IgD-negative memory B cell (primary cell): ENCODE measurements at regions not wholly inside any gene's neighbourhood (a gene's known extent, or its start where the extent isn't known, plus 50 kb on each side); places are given as distances from the start of the nearest gene placed in this dataset.
"Not testable (repeated sequence)": the region's sequence is repeated elsewhere in the genome, so short reads cannot be mapped to it uniquely, and the experiment has no call there.

ENCODE experiments used
- H3K27ac Mint-ChIP-seq, 3 donors: one replicate each; pipeline ENCODE4 v1.8.0; 2020 to 2022; ENCODE audit warnings: mild to moderate bottlenecking in 3 of 3, mixed read lengths in 3 of 3, moderate library complexity in 1 of 3
- H3K27me3 Mint-ChIP-seq: one replicate; pipeline ENCODE4 v1.8.0; 2021; ENCODE audit warnings: mixed read lengths
- H3K36me3 Mint-ChIP-seq: one replicate; pipeline ENCODE4 v1.8.0; 2020; ENCODE audit warnings: mild to moderate bottlenecking, mixed read lengths
- H3K4me1 Mint-ChIP-seq, 3 donors: one replicate each; pipeline ENCODE4 v1.8.0; 2020 to 2022; ENCODE audit warnings: mixed read lengths in 3 of 3, mild to moderate bottlenecking in 1 of 3
- H3K4me3 Mint-ChIP-seq, 4 donors: one replicate each; pipeline ENCODE4 v1.8.0; 2020 to 2022; ENCODE audit warnings: mild to moderate bottlenecking in 4 of 4, mixed read lengths in 4 of 4, moderate library complexity in 3 of 4
- H3K9me3 Mint-ChIP-seq, 3 donors: one replicate each; pipeline ENCODE4 v1.8.0; 2020 to 2021; ENCODE audit warnings: mixed read lengths in 3 of 3, mild to moderate bottlenecking in 1 of 3

GRCh38 chr2:163016882-163017281 is 178.3 kb upstream of the KCNH7 start:
- not testable (repeated sequence) for H3K4me3 Mint-ChIP-seq, H3K4me1 Mint-ChIP-seq, H3K27me3 Mint-ChIP-seq, H3K27ac Mint-ChIP-seq, H3K9me3 Mint-ChIP-seq, H3K36me3 Mint-ChIP-seq

DNA sequence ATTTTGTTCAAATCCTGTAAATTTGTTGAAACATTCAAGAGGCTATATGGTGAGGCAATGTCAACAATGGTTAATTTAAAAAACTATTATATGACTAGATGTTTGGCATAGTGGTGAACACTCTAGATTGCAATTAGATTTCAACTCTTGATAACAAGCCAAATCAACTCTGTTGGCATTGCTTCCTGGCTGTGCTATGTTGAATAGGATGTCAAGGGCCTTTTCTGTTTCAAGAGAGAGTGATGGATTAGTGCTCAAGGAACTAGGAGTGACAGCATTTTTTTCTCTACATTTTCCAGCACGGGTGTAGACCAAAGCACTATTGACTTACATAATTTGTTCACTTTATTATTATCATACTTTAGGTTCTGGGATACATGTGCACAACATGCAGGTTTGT is 172.4 kb upstream of the KCNH7 start:
- no peaks in the 10 kb centered on the region for H3K4me1 Mint-ChIP-seq
- H3K27me3 Mint-ChIP-seq = no peaks in the 10 kb centered on the region
- H3K9me3 Mint-ChIP-seq = peaks cover 3 to 10% (median 7%) of the 10 kb centered on the region in 3 donors
- no peak overlapping the region for H3K4me3 Mint-ChIP-seq
- no peaks in the 10 kb centered on the region for H3K36me3 Mint-ChIP-seq
- H3K27ac Mint-ChIP-seq = no peak overlapping the region

DNA sequence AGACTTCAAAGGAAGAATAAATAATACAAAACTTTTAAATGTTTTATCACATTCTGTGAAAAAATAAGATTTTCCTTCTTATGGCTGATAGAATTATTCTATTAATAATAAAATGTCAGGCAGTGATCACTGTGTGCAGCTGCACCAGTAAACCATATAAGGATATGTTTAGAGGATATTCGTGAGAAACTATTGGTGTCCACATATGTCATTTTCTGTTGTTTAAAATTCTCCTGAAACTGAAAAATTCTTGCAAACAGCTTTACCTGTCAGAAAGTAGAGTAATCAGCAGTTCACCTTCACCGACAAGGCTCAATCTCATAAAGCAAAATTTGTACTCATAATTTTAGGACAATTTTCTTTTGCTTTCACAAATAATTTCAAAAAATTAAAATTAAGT is 170.1 kb upstream of the KCNH7 start:
- Mint-ChIP-seq H3K27ac (no peak overlapping the region), H3K27me3 (no peaks in the 10 kb centered on the region), H3K4me1 (no peaks in the 10 kb centered on the region), H3K36me3 (no peaks in the 10 kb centered on the region), H3K4me3 (no peak overlapping the region), H3K9me3 (peaks cover 3 to 4% (median 3%) of the 10 kb centered on the region in 3 donors)

GRCh38 chr2:162994718-162995117 is 156.2 kb upstream of the KCNH7 start:
- peaks cover 0 to 4% (median 3%) of the 10 kb centered on the region in 3 donors for H3K9me3 Mint-ChIP-seq
- H3K27me3 Mint-ChIP-seq = no peaks in the 10 kb centered on the region
- no peaks in the 10 kb centered on the region for H3K36me3 Mint-ChIP-seq
- no peak overlapping the region for H3K27ac Mint-ChIP-seq
- no peaks in the 10 kb centered on the region for H3K4me1 Mint-ChIP-seq
- H3K4me3 Mint-ChIP-seq = no peak overlapping the region

GRCh38 chr2:162992828-162993227 is 154.3 kb upstream of the KCNH7 start:
- H3K27me3 Mint-ChIP-seq = no peaks in the 10 kb centered on the region
- peaks cover 3 to 4% (median 4%) of the 10 kb centered on the region in 3 donors for H3K9me3 Mint-ChIP-seq
- H3K36me3 Mint-ChIP-seq = no peaks in the 10 kb centered on the region
- H3K4me3 Mint-ChIP-seq = no peak overlapping the region
- no peak overlapping the region for H3K27ac Mint-ChIP-seq
- no peaks in the 10 kb centered on the region for H3K4me1 Mint-ChIP-seq

DNA sequence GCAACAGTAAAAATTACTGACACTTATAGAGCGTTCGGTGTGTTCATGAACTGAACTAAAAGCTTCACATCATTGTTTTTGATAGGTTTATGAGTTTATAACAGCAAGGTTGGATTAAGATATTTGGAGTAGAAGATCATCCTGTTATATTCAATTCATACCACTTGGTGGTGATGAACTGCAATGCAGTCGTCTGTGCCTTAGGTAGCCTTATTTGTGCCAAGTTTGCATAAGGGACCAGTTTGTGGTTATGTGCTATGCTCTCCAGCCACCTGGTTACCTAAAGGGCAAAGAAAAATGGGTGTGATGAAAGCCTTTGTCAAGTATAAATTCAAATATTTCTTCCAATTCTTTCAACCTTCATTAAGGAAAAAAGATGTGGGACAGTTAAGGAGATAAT is 150.9 kb upstream of the KCNH7 start:
- no peaks in the 10 kb centered on the region for H3K27me3 Mint-ChIP-seq
- H3K27ac Mint-ChIP-seq = no peak overlapping the region
- H3K9me3 Mint-ChIP-seq = peaks cover 2 to 6% (median 4%) of the 10 kb centered on the region in 3 donors
- H3K4me3 Mint-ChIP-seq = no peak overlapping the region
- H3K36me3 Mint-ChIP-seq = no peaks in the 10 kb centered on the region
- H3K4me1 Mint-ChIP-seq = no peaks in the 10 kb centered on the region

DNA sequence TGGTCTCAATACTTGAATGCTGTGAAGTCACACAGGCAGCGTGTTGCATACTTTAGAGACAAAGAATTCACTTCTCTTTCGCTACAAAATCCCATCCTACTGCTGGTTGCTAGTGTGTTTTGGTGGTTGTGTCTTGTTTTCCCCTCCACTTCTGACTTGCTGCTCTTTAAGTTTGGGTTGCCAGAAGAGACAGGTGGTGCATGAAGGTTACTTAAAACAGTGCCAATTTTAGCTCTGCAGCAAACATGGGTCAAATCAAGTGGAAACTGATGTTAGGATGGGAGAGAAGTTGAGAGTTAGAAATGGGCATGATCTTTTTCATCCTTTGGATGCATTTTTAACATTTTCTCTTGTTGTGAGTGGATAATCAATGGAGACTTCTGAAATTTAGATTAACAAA is 136.2 kb upstream of the KCNH7 start:
- Mint-ChIP-seq H3K27ac (no peak overlapping the region), H3K4me3 (no peak overlapping the region), H3K4me1 (no peaks in the 10 kb centered on the region), H3K36me3 (no peaks in the 10 kb centered on the region), H3K27me3 (no peaks in the 10 kb centered on the region), H3K9me3 (peaks cover 0 to 3% (median 0%) of the 10 kb centered on the region in 3 donors)

GRCh38 chr2:162972383-162972782 is 133.8 kb upstream of the KCNH7 start:
- Mint-ChIP-seq H3K4me1 (no peaks in the 10 kb centered on the region), H3K4me3 (no peak overlapping the region), H3K9me3 (no peaks in the 10 kb centered on the region), H3K36me3 (no peaks in the 10 kb centered on the region), H3K27ac (no peak overlapping the region), H3K27me3 (no peaks in the 10 kb centered on the region)

- Mint-ChIP-seq H3K36me3 (no peaks in the 10 kb centered on the region), H3K4me3 (no peak overlapping the region), H3K9me3 (peaks cover 0 to 2% (median 0%) of the 10 kb centered on the region in 3 donors), H3K4me1 (no peaks in the 10 kb centered on the region), H3K27me3 (no peaks in the 10 kb centered on the region), H3K27ac (no peak overlapping the region)
Observed at GRCh38 chr2:162968306-162968705, 129.7 kb upstream of the KCNH7 start.

GRCh38 chr2:162967811-162968210 is 129.2 kb upstream of the KCNH7 start:
- Mint-ChIP-seq H3K27ac (no peak overlapping the region), H3K27me3 (no peaks in the 10 kb centered on the region), H3K9me3 (peaks cover 0 to 2% (median 0%) of the 10 kb centered on the region in 3 donors), H3K36me3 (no peaks in the 10 kb centered on the region), H3K4me3 (no peak overlapping the region), H3K4me1 (no peaks in the 10 kb centered on the region)

GRCh38 chr2:162967147-162967546 is 128.6 kb upstream of the KCNH7 start:
- no peak overlapping the region for H3K4me3 Mint-ChIP-seq
- H3K9me3 Mint-ChIP-seq = peaks cover 0 to 2% (median 0%) of the 10 kb centered on the region in 3 donors
- no peaks in the 10 kb centered on the region for H3K36me3 Mint-ChIP-seq
- H3K27ac Mint-ChIP-seq = no peak overlapping the region
- H3K4me1 Mint-ChIP-seq = no peaks in the 10 kb centered on the region
- H3K27me3 Mint-ChIP-seq = no peaks in the 10 kb centered on the region

DNA sequence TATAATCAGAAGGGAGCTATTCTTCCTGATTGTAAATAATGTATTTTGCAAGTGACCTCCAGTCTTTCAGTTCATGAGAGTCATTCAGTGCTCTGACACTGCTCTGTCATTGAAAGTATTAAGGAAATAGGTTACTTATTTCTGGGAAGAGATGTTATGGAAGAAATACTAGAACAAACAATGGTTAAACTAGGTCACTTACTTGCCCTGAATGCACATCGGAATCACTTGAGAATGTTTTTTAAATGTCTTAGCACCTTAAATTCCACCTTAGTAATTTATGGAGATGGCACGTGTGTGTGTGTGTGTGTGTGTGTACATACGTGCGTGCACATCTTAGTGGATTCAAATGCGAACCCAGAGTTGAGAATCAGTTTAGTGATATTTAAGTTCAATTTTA is 126.6 kb upstream of the KCNH7 start:
- no peaks in the 10 kb centered on the region for H3K4me1 Mint-ChIP-seq
- no peaks in the 10 kb centered on the region for H3K36me3 Mint-ChIP-seq

DNA sequence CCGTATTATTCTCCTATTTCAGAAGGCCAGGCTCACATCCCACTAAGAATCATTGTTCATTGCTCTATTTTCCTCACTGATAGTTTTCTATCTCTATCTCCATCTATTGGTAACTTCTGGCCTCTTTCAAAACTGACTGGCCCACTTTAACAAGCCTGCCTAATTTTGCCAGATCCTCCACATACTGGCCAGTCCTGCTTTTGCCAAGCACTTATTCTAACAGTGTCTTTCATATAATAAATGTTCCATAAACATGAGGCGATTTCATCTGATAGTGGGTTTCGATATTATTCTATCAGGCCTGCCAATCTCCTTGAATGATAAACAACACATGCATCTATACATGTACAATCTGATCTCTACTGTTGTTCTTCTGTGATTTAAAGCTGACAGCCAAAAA is 125.9 kb upstream of the KCNH7 start:
- Mint-ChIP-seq H3K4me3 (no peak overlapping the region), H3K9me3 (peaks cover 0 to 10% (median 2%) of the 10 kb centered on the region in 3 donors), H3K27ac (no peak overlapping the region), H3K27me3 (no peaks in the 10 kb centered on the region), H3K36me3 (no peaks in the 10 kb centered on the region), H3K4me1 (no peaks in the 10 kb centered on the region)

More for the DNA sequence above, 126.6 kb upstream of the KCNH7 start:
- Mint-ChIP-seq H3K27ac (no peak overlapping the region), H3K9me3 (peaks cover 0 to 10% (median 2%) of the 10 kb centered on the region in 3 donors), H3K27me3 (no peaks in the 10 kb centered on the region), H3K4me3 (no peak overlapping the region)

DNA sequence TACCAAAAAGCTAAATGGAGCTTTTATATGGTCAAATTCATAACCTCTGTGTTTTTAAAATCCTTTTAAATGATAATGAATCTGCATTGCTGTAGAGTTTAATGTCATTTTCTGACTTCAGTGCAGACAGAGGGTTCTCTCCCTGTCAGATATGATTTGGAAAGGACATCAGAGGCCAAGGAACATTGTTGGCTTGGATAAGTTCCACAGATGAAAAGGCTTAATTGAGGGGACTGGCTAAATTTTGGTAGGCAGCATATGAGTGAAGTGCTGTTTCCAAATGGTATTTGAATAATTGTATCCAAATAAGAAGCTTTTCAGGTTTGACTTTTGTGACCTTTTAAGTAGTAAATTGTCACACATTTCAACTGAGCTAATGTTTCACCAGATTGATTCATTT is 124.6 kb upstream of the KCNH7 start:
- Mint-ChIP-seq H3K27ac (no peak overlapping the region), H3K4me1 (no peaks in the 10 kb centered on the region), H3K27me3 (no peaks in the 10 kb centered on the region), H3K36me3 (no peaks in the 10 kb centered on the region), H3K9me3 (peaks cover 2 to 18% (median 6%) of the 10 kb centered on the region in 3 donors), H3K4me3 (no peak overlapping the region)

GRCh38 chr2:162945785-162946184 is 107.2 kb upstream of the KCNH7 start:
- H3K27ac Mint-ChIP-seq = no peak overlapping the region
- peaks cover 6 to 10% (median 7%) of the 10 kb centered on the region in 3 donors for H3K9me3 Mint-ChIP-seq
- no peaks in the 10 kb centered on the region for H3K4me1 Mint-ChIP-seq
- no peaks in the 10 kb centered on the region for H3K27me3 Mint-ChIP-seq
- H3K36me3 Mint-ChIP-seq = peaks cover 3% of the 10 kb centered on the region
- no peak overlapping the region for H3K4me3 Mint-ChIP-seq

DNA sequence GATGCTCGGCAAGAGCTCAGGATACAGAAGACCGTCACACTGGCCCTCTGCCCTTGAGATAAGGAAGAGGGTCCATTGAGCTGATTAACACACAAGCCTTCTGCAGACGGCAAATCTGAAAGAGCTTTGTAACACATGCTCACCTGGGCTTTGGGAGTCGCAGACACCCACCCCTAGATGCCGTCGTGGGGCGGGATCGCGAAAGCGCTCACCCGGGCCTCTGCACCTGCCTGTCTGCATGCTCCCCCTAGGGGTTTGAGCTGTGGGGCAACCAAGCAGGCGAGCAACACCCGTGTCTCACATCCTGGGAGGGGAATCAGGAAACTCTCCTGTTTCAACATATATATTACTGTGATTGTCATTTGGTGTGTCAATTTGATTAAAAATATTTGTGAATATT is 99.8 kb upstream of the KCNH7 start:
- H3K27me3 Mint-ChIP-seq = no peaks in the 10 kb centered on the region
- no peaks in the 10 kb centered on the region for H3K4me1 Mint-ChIP-seq
- peaks cover 1% of the 10 kb centered on the region for H3K36me3 Mint-ChIP-seq
- H3K27ac Mint-ChIP-seq = no peak overlapping the region
- H3K4me3 Mint-ChIP-seq = no peak overlapping the region
- H3K9me3 Mint-ChIP-seq = peaks cover 0 to 5% (median 3%) of the 10 kb centered on the region in 3 donors

GRCh38 chr2:162934191-162934590 is 95.6 kb upstream of the KCNH7 start:
- Mint-ChIP-seq H3K27ac (no peak overlapping the region), H3K4me3 (no peak overlapping the region)

More at GRCh38 chr2:162934191-162934590, 95.6 kb upstream of the KCNH7 start:
- H3K36me3 Mint-ChIP-seq = no peaks in the 10 kb centered on the region
- H3K4me1 Mint-ChIP-seq = no peaks in the 10 kb centered on the region
- H3K27me3 Mint-ChIP-seq = no peaks in the 10 kb centered on the region
- H3K9me3 Mint-ChIP-seq = peaks cover 0 to 4% (median 2%) of the 10 kb centered on the region in 3 donors
